EL (cell line): ENCODE measurements at regions not wholly inside any gene's neighbourhood (a gene's known extent, or its start where the extent isn't known, plus 50 kb on each side); places are given as distances from the start of the nearest gene placed in this dataset.
"Not testable (repeated sequence)": the region's sequence is repeated elsewhere in the genome, so short reads cannot be mapped to it uniquely, and the experiment has no call there.

Experiments
- DNase-seq: peaks from one replicate; pipeline ENCODE4 v3.0.0-alpha.2; 2016

- not testable (repeated sequence) for DNase-seq
Observed at GRCh38 chr1:121006826-121007225, 117.3 kb downstream of the PPIAL4A start.

DNA sequence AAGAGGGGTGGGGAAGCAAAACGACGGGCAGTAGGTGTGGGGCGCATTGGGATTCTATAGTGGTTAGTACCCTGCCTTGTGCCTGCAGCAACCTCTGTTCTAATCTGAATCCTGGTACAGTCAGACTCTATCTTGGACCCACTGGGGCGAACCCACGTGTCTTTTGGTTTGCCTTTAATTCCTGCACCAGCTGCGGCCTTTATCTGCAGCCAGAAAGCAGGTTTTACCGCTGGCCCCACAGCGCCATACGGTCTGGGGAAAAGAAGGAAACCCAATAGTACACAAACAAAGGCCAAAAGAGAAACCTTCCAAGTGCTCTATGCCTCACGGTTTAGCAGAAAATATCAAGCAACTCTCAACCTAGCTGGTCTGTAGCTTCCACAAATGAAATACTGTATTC lies 118.2 kb downstream of the PPIAL4A start:
- DNase-seq, result not testable (repeated sequence)

- DNase-seq, result not testable (repeated sequence)
Observed at GRCh38 chr1:121008512-121009215, 119.1 kb downstream of the PPIAL4A start.

DNA sequence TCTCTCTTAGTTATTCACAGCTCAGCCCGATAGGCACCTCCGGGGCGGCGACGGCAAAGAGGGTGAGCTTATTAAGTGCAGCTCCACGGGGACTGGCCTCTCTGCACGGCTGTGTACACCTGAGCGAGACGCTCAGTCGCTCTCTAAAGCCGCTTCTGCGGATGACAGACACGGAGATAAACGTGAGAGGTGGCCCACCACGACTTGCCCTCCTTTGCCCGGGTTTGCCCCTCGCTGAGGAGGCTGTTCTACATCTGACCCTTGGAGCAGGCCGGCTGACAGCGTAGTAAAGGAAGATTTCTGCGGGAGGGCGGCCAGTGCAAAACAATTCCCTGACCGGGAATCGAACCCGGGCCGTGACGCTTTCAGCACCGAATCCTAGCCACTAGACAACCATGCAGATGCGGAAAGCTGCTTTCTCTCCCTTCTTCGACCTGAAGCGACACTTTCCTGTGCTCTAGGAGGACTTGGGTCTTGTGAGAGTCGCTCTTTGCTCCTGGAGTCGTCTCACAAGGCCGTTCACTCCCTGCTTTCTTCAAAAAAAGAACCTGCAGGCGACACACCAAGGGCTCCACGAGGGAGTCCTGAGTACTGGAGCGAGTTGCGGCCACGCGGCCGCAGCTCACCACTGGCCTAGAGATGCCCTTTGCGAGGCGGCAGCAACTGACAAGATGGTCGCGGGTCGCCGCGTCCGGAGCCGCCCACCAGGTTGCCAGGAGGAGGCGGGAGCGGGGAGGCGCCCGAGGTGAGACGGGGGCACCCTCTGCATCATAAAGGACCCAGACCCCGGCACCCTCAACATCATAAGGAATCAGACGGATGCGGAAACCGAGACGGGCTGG lies 119.9 kb downstream of the PPIAL4A start:
- peak; percentile 32 for DNase-seq

DNA sequence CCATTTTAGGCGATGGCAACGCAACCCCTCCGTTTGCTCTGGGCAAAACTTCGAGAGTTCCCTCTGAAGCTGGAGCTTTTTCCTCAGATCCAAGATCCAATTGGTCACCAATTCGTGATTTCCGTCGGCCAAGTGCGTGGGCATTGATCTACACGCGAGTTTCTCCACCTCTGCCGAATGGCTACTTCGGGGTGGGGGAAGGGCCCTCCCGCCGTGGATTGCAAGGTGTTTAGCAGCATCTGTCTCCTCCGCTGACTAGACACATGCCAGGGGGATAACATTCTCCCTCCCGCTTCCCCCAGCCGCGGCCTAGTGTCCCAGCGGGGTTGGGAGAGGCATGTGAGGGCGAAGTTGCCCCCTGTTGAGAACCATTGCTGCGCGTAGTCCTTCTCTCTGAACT lies 120.6 kb downstream of the PPIAL4A start:
- DNase-seq, result not testable (repeated sequence)

DNA sequence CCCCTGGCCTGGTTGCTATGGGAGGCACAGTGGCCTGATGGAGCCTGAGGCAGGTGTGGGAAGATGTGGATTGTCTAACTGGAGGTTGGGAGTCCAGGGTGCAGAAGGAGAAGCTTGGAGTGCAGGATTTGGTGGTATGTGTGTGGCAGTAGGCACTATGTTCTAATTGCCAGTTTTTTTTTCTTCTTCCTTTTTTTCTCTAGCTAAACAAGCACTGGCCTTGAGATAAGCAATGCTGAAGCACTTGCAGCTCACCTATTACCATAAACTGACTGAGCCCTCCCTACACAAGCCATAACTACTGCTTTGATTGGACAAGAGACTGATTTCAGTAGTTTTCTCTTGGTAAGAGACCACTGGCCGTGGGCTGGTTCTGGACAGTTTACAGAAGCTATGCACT lies 123.6 kb downstream of the PPIAL4A start:
- DNase-seq, result not testable (repeated sequence)

GRCh38 chr1:121016182-121017028 lies 126.8 kb downstream of the PPIAL4A start:
- peak; percentile 81 for DNase-seq

DNA sequence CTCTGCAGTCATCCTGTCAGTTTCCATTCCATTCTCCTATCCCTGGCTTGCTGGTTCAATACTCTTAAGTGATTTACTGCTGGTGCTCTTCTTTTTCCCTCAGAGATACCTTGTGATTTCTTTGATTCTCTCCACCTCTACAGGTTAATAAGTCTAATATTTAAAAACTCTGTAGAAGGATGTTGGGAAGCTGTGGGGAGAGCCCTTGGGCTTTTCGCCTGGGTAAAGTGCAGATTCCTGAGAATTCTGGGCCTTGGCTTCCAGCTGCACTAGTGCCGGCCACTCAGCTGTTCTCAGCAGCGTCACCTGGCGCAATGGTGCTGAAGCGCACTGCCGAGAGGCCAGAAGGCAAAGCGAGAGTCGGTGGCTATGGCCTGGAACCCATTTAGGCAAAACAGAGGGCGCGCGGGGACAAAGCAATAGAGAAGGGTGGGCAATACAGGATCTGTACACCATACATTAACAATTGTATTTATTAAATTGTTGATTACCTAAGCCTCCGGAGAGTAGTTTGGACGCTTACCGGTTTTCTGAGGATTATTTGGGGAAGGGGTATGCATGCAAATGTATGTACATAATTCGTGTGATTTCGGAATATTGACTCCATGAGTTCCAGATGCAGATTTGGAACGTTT lies 130.3 kb downstream of the PPIAL4A start:
- DNase-seq, result not testable (repeated sequence)

- DNase-seq, result peak; percentile 63
Observed at GRCh38 chr1:121020350-121021236, 131.0 kb downstream of the PPIAL4A start.

DNA sequence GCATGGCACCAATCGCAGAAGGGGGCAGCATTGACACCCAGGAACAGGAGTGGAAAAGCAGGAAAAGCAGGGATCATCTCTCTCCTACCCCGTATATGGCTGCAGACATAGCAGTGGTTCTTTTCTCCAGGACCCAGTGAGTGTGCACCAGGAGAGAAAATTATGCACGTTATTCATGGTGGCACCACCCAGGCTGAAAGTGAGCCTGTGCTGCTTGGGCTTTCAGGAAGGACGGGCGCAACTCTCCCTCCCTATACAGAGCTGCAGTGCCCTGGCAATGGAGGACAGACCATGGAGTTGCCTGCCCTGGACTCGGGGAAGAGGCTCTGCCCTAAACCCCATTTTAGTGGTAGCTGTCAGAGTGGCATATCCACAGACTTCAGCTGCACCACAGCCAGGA lies 132.1 kb downstream of the PPIAL4A start:
- not testable (repeated sequence) for DNase-seq

- DNase-seq, result not testable (repeated sequence)
Observed at GRCh38 chr1:121032878-121033494, 143.4 kb downstream of the PPIAL4A start.

DNA sequence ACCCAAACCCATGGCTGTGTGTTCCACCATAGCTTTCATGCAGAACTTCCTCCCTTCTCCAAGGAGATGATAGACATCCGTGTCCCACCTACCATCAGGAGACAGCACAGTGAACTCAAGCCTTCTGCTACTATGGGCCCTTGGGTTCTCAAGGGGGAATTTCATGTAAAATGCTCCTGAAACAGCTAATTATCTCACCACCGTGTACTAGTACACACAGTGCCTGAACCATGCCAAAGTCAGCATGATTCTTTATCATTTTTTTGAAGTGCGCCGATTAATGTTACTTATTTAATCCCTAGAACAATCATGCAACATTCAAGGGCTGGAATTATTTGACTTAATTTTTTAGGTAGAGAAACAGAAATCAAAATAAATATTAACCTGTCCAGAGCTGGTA lies 147.2 kb downstream of the PPIAL4A start:
- not testable (repeated sequence) for DNase-seq

DNA sequence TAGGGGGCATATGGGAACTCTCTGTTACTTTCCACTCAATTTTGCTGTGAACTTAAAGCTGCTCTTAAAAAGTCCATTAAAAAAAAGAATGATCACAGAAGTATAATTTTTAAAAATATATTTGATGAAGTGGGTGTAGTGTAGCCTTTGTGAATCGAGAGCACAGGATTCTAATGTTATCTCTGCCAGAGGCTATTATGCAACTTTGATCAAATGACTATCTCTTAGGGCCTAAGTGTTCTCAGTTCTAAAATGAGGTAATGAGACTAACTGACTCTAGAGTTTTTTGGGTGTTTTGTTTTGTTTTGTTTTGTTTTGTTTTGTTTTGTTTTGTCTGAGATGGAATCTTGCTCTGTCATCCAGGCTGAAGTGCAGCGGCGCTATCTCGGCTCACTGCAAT lies 143.2 kb downstream of the FAM72B start:
- not testable (repeated sequence) for DNase-seq

GRCh38 chr1:121041497-121041896 lies 142.6 kb downstream of the FAM72B start:
- DNase-seq, result not testable (repeated sequence)

GRCh38 chr1:121042882-121043281 lies 141.3 kb downstream of the FAM72B start:
- DNase-seq, result not testable (repeated sequence)

DNA sequence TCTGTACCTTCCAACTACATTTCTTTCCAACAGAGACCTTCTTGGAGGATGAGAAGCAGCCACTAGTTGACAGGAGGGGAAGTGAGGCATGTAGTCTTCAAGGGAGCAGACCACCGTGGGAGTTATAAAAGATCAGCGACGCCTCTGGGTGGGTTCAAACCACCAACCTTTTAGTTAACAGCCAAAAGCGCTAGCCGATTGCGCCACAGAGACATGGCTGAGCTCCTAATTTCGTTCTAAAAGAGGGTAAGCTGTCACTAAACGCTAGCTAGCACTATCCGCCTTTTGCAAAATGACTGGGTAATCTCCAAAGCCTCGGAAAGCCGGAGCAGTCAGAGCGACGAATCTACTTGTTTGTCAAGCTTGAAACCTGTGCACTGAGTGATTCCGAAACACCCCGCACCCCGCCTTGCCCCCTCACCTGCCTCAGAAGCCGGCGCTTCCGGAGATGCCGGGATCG lies 135.8 kb downstream of the FAM72B start:
- DNase-seq, result not testable (repeated sequence)

GRCh38 chr1:121048769-121049443 lies 135.2 kb downstream of the FAM72B start:
- DNase-seq, result not testable (repeated sequence)

DNA sequence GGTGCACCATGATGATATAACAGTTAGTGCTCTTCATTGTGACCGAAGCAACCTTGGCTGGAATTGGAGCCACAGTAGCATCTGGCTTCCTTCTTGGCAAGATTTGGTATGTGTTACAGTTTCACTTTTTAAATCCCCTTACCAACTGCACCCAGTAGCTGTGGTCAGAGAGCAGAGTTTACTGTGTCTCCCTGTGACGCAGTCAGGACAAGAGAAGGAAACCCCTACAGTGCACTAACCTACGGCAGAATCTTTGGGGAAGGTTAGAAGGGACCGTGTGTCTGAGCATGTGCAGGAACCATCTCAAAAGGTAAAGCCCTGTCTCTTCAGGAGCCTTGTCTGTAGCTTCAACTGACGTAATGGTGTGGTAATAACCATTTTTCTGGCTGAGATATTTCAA lies 134.0 kb downstream of the FAM72B start:
- DNase-seq, result not testable (repeated sequence)

DNA sequence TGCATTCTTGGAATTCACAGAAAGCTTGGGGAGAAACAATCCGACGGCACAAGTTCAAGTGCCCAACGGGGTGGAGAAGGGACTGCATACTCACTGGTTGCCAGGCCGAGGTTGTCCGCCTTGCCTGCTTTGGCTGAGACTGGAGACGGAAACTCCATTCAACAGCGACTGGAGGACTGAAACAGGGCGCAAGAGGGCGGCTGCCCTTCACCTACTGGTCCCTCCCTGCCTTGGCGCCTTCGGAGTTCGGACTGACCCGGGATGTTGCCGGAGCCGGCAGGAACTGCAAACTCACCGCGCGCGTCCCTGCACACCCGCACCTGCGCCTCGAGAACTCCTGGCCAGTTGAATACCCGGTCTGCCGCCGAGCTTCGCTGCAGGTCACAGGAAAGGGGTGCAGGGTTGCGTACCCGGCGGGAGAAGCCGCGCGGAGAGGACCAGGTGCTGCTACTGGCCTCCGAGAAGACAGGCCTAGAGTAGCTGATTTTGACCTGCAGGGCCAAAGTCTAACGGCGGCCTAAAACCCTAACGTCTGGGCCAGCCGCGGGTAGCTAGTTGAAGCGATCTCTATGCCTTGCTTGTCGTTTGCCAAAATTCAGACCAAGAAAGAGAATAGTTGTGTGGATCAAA lies 132.9 kb downstream of the FAM72B start:
- not testable (repeated sequence) for DNase-seq
